NCI-H1436 (cell line): ENCODE measurements at regions not wholly inside any gene's neighbourhood (a gene's known extent, or its start where the extent isn't known, plus 50 kb on each side); places are given as distances from the start of the nearest gene placed in this dataset.
"Not testable (repeated sequence)": the region's sequence is repeated elsewhere in the genome, so short reads cannot be mapped to it uniquely, and the experiment has no call there.

Experiments
- DNase-seq: peaks from one replicate; lab custom pipeline; 2025; lab: John Stamatoyannopoulos, UW

GRCh38 chr5:102617191-102618187 is 118.7 kb upstream of the SLCO6A1 start:
- DNase-seq: no peak

GRCh38 chr5:102622262-102622661 is 123.5 kb upstream of the SLCO6A1 start:
- no peak for DNase-seq

- DNase-seq: no peak
Observed at GRCh38 chr5:102623329-102624065, 124.7 kb upstream of the SLCO6A1 start.

GRCh38 chr5:102624405-102624804 is 125.6 kb upstream of the SLCO6A1 start:
- DNase-seq: no peak

GRCh38 chr5:102625468-102625867 is 126.7 kb upstream of the SLCO6A1 start:
- no peak for DNase-seq

GRCh38 chr5:102625928-102626327 is 127.1 kb upstream of the SLCO6A1 start:
- no peak for DNase-seq

- DNase-seq: no peak
Observed at GRCh38 chr5:102627315-102627714, 127.8 kb upstream of the PAM start.

- DNase-seq: no peak
Observed at GRCh38 chr5:102628441-102629175, 126.5 kb upstream of the PAM start.

- DNase-seq: no peak
Observed at GRCh38 chr5:102629827-102630605, 125.1 kb upstream of the PAM start.

GRCh38 chr5:102635399-102635798 is 119.7 kb upstream of the PAM start:
- DNase-seq: not testable (repeated sequence)

GRCh38 chr5:102638316-102638715 is 116.8 kb upstream of the PAM start:
- no peak for DNase-seq

GRCh38 chr5:102638912-102639652 is 116.0 kb upstream of the PAM start:
- DNase-seq: no peak

- no peak for DNase-seq
Observed at GRCh38 chr5:102649731-102650130, 105.4 kb upstream of the PAM start.

GRCh38 chr5:102651466-102651865 is 103.6 kb upstream of the PAM start:
- DNase-seq: no peak

GRCh38 chr5:102654559-102655349 is 100.4 kb upstream of the PAM start:
- no peak for DNase-seq

- DNase-seq: no peak
Observed at GRCh38 chr5:102659151-102659550, 96.0 kb upstream of the PAM start.

GRCh38 chr5:102660111-102660510 is 95.0 kb upstream of the PAM start:
- DNase-seq: no peak

- no peak for DNase-seq
Observed at GRCh38 chr5:102663749-102664530, 91.2 kb upstream of the PAM start.
